ENCODE measurements at regions not wholly inside any gene's neighbourhood (a gene's known extent, or its start where the extent isn't known, plus 50 kb on each side); places are given as distances from the start of the nearest gene placed in this dataset.

- no peak for DNase-seq (ENCODE audit: extremely low spot score in 2 of 2)
- no peak overlapping the region for H3K4me3 ChIP-seq
- no peaks in the 10 kb centered on the region for H3K4me1 ChIP-seq
- H3K36me3 ChIP-seq = no peaks in the 10 kb centered on the region
- TF ChIP-seq CTCF (IDR thresholded peaks at IDR 0.05) = no peak
- no peak for TF ChIP-seq POLR2A (IDR thresholded peaks at IDR 0.05)
- TF ChIP-seq POLR2AphosphoS5 (IDR thresholded peaks at IDR 0.05; ENCODE audit: insufficient read depth in 1 of 2, low read depth in 1 of 2) = no peak
- H3K27ac ChIP-seq = no peak overlapping the region
- H3K9me3 ChIP-seq = no peaks in the 10 kb centered on the region
- intact Hi-C loops (cut with DNase I) = no loop called here
- H3K27me3 ChIP-seq = no peaks in the 10 kb centered on the region
Measured at GRCh38 chr3:118540826-118541225, 493.8 kb downstream of the IGSF11 start.

GRCh38 chr3:118541796-118542195 is 492.9 kb downstream of the IGSF11 start:
- Histone ChIP-seq H3K4me1 (no peaks in the 10 kb centered on the region), H3K27ac (no peak overlapping the region), H3K9me3 (no peaks in the 10 kb centered on the region), H3K27me3 (no peaks in the 10 kb centered on the region), H3K4me3 (no peak overlapping the region), H3K36me3 (no peaks in the 10 kb centered on the region)
- no peak for DNase-seq (ENCODE audit: extremely low spot score in 2 of 2)
- no peak for TF ChIP-seq POLR2A (IDR thresholded peaks at IDR 0.05)
- no peak for TF ChIP-seq CTCF (IDR thresholded peaks at IDR 0.05)
- no peak for TF ChIP-seq POLR2AphosphoS5 (IDR thresholded peaks at IDR 0.05; ENCODE audit: insufficient read depth in 1 of 2, low read depth in 1 of 2)
- intact Hi-C loops (cut with DNase I) = no loop called here

- Histone ChIP-seq H3K4me1 (no peaks in the 10 kb centered on the region), H3K36me3 (no peaks in the 10 kb centered on the region), H3K27me3 (no peaks in the 10 kb centered on the region), H3K9me3 (no peaks in the 10 kb centered on the region), H3K27ac (no peak overlapping the region), H3K4me3 (no peak overlapping the region)
- TF ChIP-seq POLR2AphosphoS5 (IDR thresholded peaks at IDR 0.05; ENCODE audit: insufficient read depth in 1 of 2, low read depth in 1 of 2) = no peak
- no peak for DNase-seq (ENCODE audit: extremely low spot score in 2 of 2)
- intact Hi-C loops (cut with DNase I) = no loop called here
Measured at GRCh38 chr3:118543832-118544231, 490.8 kb downstream of the IGSF11 start.

GRCh38 chr3:118544458-118544857 is 490.2 kb downstream of the IGSF11 start:
- Histone ChIP-seq H3K27ac (no peak overlapping the region), H3K36me3 (no peaks in the 10 kb centered on the region), H3K9me3 (no peaks in the 10 kb centered on the region), H3K4me1 (no peaks in the 10 kb centered on the region), H3K4me3 (no peak overlapping the region), H3K27me3 (no peaks in the 10 kb centered on the region)
- no peak for DNase-seq (ENCODE audit: extremely low spot score in 2 of 2)
- intact Hi-C loops (cut with DNase I) = no loop called here
- TF ChIP-seq CTCF (IDR thresholded peaks at IDR 0.05) (no peak), POLR2AphosphoS5 (IDR thresholded peaks at IDR 0.05; ENCODE audit: insufficient read depth in 1 of 2, low read depth in 1 of 2) (no peak), POLR2A (IDR thresholded peaks at IDR 0.05) (no peak)

- no peaks in the 10 kb centered on the region for H3K4me1 ChIP-seq
- H3K36me3 ChIP-seq = no peaks in the 10 kb centered on the region
- H3K4me3 ChIP-seq = no peak overlapping the region
- no peak for DNase-seq (ENCODE audit: extremely low spot score in 2 of 2)
- H3K9me3 ChIP-seq = no peaks in the 10 kb centered on the region
- H3K27ac ChIP-seq = no peak overlapping the region
- TF ChIP-seq CTCF (IDR thresholded peaks at IDR 0.05) (no peak), POLR2A (IDR thresholded peaks at IDR 0.05) (no peak)
- no peaks in the 10 kb centered on the region for H3K27me3 ChIP-seq
- intact Hi-C loops (cut with DNase I) = no loop called here
Measured at GRCh38 chr3:118548434-118548833, 486.2 kb downstream of the IGSF11 start.

- H3K9me3 ChIP-seq = no peaks in the 10 kb centered on the region
- no peaks in the 10 kb centered on the region for H3K27me3 ChIP-seq
- TF ChIP-seq POLR2A (IDR thresholded peaks at IDR 0.05) (no peak), CTCF (IDR thresholded peaks at IDR 0.05) (no peak), POLR2AphosphoS5 (IDR thresholded peaks at IDR 0.05; ENCODE audit: insufficient read depth in 1 of 2, low read depth in 1 of 2) (no peak)
- intact Hi-C loops (cut with DNase I) = no loop called here
- H3K36me3 ChIP-seq = no peaks in the 10 kb centered on the region
- H3K4me1 ChIP-seq = no peaks in the 10 kb centered on the region
- no peak for DNase-seq (ENCODE audit: extremely low spot score in 2 of 2)
- no peak overlapping the region for H3K4me3 ChIP-seq
- H3K27ac ChIP-seq = no peak overlapping the region
Measured at GRCh38 chr3:118550122-118550521, 484.5 kb downstream of the IGSF11 start.
